HepG2 (cell line): ENCODE measurements at regions not wholly inside any gene's neighbourhood (a gene's known extent, or its start where the extent isn't known, plus 50 kb on each side); places are given as distances from the start of the nearest gene placed in this dataset.
A peak's percentile ranks its signal among the peaks of the same experiment; 100 is the strongest.

Experiments used
- ATAC-seq: fragments of 200-7000 bp; cut with Tn5 transposase; 3 replicates; pipeline ENCODE4 v1.9.1; 2020; ENCODE audit warnings: mild to moderate bottlenecking, moderate library complexity
- BruUV-seq: library from RNA; stranded (reverse); fragments of 400-500 nt; replicated peaks from 2 replicates; lab custom pipeline; 2021; lab: Mats Ljungman, UMichigan
- CTCF ChIA-PET: fragments of 300-600 bp; formaldehyde crosslinking; extraction: SDS; loops from one replicate; lab custom pipeline; 2021; ENCODE audit warnings: low total read pairs, inconsistent platforms, low intra/inter-chr PET ratio; lab: Yijun Ruan, JAX
- POLR2A ChIA-PET: fragments of 350-600 bp; sonication (Branson Sonifier 250); formaldehyde crosslinking; loops from one replicate; lab custom pipeline; 2020; ENCODE audit warnings: antibody characterized with exemption, inconsistent platforms; lab: Yijun Ruan, JAX
- DNase-seq: peaks from one replicate; pipeline ENCODE4 v3.0.0-alpha.2; 2015; ENCODE audit warnings: low spot score
- FAIRE-seq: peaks from 3 replicates; lab custom pipeline; 2011; peaks lifted over from hg19 to GRCh38; lab: Jason Lieb, UNC
- H2AFZ ChIP-seq: one replicate; pipeline ENCODE4 v1.6.1; 2011; ENCODE audit warnings: low read length, inconsistent platforms
- H3K27ac ChIP-seq: fragments of 300-600 bp; 3 replicates; pipeline ENCODE4 v1.8.0; 2011; ENCODE audit warnings: mixed run types, mild to moderate bottlenecking, mixed read lengths, low read length, inconsistent platforms; ENCODE audit not compliant: insufficient read depth; ENCODE audit errors: extremely low read length
- H3K27me3 ChIP-seq, 2 experiments: fragments of 200-600 bp in 1 of 2; 2 replicates in 1 of 2; 3 replicates in 1 of 2; pipeline versions ENCODE4 v1.6.0 to v1.8.0; 2011; ENCODE audit warnings: low read length in 2 of 2, mild to moderate bottlenecking in 2 of 2, moderate library complexity in 2 of 2, inconsistent platforms in 1 of 2; ENCODE audit not compliant: insufficient read depth in 2 of 2, control insufficient read depth in 1 of 2
- H3K36me3 ChIP-seq, 2 experiments: fragments of 200-600 bp in 1 of 2; replicated peaks in 1 of 2; 2 replicates in 1 of 2; 3 replicates in 1 of 2; pipeline versions ENCODE4 v1.5.1 to v1.8.0; 2011; ENCODE audit warnings: low read length in 2 of 2, inconsistent platforms in 1 of 2; ENCODE audit not compliant: insufficient read depth in 2 of 2, control insufficient read depth in 1 of 2
- H3K4me1 ChIP-seq: 2 replicates; pipeline ENCODE4 v1.5.1; 2012; ENCODE audit warnings: low read length, inconsistent platforms; ENCODE audit not compliant: insufficient read depth
- H3K4me2 ChIP-seq: 2 replicates; pipeline ENCODE4 v1.6.0; 2011; ENCODE audit warnings: low read depth, low read length, inconsistent platforms
- H3K4me3 ChIP-seq, 3 experiments: fragments of 200-600 bp in 1 of 3; sonication (generic), shearing (Covaris generic) in 1 of 3; replicated peaks in 1 of 3; 2 replicates each; pipeline ENCODE4 v1.5.1; 2011 to 2016; ENCODE audit warnings: low read length in 3 of 3, inconsistent platforms in 2 of 3, low read depth in 2 of 3, mild to moderate bottlenecking in 2 of 3, control low read depth in 1 of 3, mixed read lengths in 1 of 3; ENCODE audit not compliant: insufficient read depth in 1 of 3
- H3K79me2 ChIP-seq: one replicate; pipeline ENCODE4 v1.6.1; 2011; ENCODE audit warnings: low read length, inconsistent platforms; ENCODE audit not compliant: insufficient read depth
- H3K9ac ChIP-seq: 2 replicates; pipeline ENCODE4 v1.6.0; 2011; ENCODE audit warnings: mild to moderate bottlenecking, low read depth, low read length, inconsistent platforms; ENCODE audit not compliant: insufficient read depth
- H3K9me3 ChIP-seq: 2 replicates; pipeline ENCODE4 v1.5.1; 2012; ENCODE audit warnings: mild to moderate bottlenecking, low read length
- H4K20me1 ChIP-seq: 2 replicates; pipeline ENCODE4 v1.6.0; 2011; ENCODE audit warnings: inconsistent platforms, mild to moderate bottlenecking, low read length, moderate library complexity; ENCODE audit not compliant: insufficient read depth
- ATF7 ChIP-seq, 2 experiments: fragments of 450-650 bp in 1 of 2; sonication (generic) in 1 of 2; formaldehyde crosslinking in 1 of 2; IDR thresholded peaks; 2 replicates each; pipeline versions ENCODE4 v1.4.0 to v1.6.1; 2016 to 2020; ENCODE audit warnings: antibody characterized with exemption in 1 of 2, mild to moderate bottlenecking in 1 of 2, missing genetic modification reagents in 1 of 2
- ISX ChIP-seq: sonication (generic); formaldehyde crosslinking; conservative IDR thresholded peaks from 2 replicates; pipeline ENCODE4 v1.5.0; 2020; ENCODE audit warnings: missing genetic modification reagents
- NCOA5 ChIP-seq: sonication (generic); formaldehyde crosslinking; IDR thresholded peaks from 2 replicates; pipeline ENCODE4 v1.4.0; 2020; ENCODE audit warnings: missing genetic modification reagents
- POLR2AphosphoS5 ChIP-seq: IDR thresholded peaks from 2 replicates; pipeline ENCODE4 v1.6.1; 2012; ENCODE audit warnings: low read depth, low read length
- XRCC5 ChIP-seq: fragments of 200-400 bp; formaldehyde crosslinking; optimal IDR thresholded peaks from 2 replicates; pipeline ENCODE3; 2017; ENCODE audit warnings: mild to moderate bottlenecking, low read length
- ZNF768 ChIP-seq: sonication (generic); formaldehyde crosslinking; IDR thresholded peaks from 2 replicates; pipeline ENCODE4 v1.4.0; 2020; ENCODE audit warnings: missing genetic modification reagents
- WGBS: methylation state at CpG from one replicate; pipeline ENCODE4 v1.1.6; 2017; ENCODE audit warnings: low lambda C conversion rate; 5-methylcytosine and 5-hydroxymethylcytosine counted together
- in situ Hi-C: cut with HindIII; loops from 2 replicates; pipeline ENCODE4 v1.10.0; 2017; ENCODE audit warnings: low pct_unique_long_range_greater_than_20kb; ENCODE audit not compliant: extremely low pct_ligation_motif_present
- intact Hi-C: fragments of 100-400 bp; cut with micrococcal nuclease; formaldehyde crosslinking; loops from one replicate; pipeline ENCODE4 v1.10.0; 2022; ENCODE audit not compliant: unreplicated experiment

DNA sequence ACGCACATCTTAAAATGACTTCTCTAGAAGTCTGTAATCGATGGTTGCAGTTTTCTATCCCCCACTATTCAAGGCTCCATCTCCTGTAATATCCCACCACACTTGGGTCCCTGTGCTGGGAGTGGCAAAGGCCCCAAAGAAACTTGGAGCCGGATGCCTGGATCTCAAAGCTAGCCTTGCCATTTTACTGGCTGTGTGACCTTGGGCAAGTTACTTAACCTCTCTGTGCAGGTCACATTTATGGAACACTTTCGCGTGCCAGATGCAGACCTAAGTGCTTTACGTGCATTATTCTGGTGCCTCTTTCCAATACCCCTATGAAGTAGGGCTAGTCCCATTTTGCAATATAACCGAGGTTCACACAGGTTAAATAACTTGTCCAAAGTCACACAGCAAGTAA is 151.8 kb upstream of the PRMT8 start:
- peaks cover 41% of the 10 kb centered on the region for H3K4me1 ChIP-seq
- no peaks in the 10 kb centered on the region for H3K79me2 ChIP-seq
- ChIA-PET POLR2A (no interaction called here), CTCF (no interaction called here)
- ATAC-seq (no peak), FAIRE-seq (no peak), DNase-seq (no peak)
- H3K36me3 ChIP-seq: no peaks in the 10 kb centered on the region
- no peaks in the 10 kb centered on the region for H4K20me1 ChIP-seq
- H3K27me3 ChIP-seq: peaks cover 2 to 47% of the 10 kb centered on the region in 2 experiments; a peak in 3 of 5 replicates
- no TSS peak for BruUV-seq
- WGBS: 63% methylated on average over 7 of the region's 7 CpGs
- H3K27ac ChIP-seq: no peak overlapping the region
- H3K9me3 ChIP-seq: no peaks in the 10 kb centered on the region
- no peak overlapping the region for H2AFZ ChIP-seq
- H3K9ac ChIP-seq: no peak overlapping the region
- intact Hi-C loops (no loop called here), in situ Hi-C loops (no loop called here)
- TF ChIP-seq ZNF768 (CRISPR knock-in tag): peak; percentile 87
- TF ChIP-seq ISX (CRISPR knock-in tag): no peak
- no peak overlapping the region for H3K4me3 ChIP-seq
- H3K4me2 ChIP-seq: no peak overlapping the region

DNA sequence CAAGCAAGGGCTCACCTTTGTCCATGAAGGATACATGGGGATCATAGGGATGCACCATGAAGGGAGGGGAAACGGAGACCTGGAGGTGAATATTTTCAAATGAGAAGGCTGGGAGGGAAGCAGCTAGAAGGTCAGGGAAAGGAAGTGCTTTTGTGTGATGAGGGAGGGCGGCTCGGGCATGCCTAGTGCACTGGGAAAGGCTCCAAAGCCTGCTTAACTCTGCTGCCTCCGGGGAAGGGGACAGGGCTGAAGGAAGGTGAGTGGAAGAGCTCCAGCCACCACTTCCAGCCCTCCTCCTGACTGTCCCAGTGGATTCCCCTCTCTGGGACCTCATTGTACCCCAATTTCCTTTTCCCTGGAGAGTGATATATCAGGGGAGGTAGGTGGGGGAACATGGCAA is 149.4 kb upstream of the PRMT8 start:
- H3K4me2 ChIP-seq: no peak overlapping the region
- in situ Hi-C loops: no loop called here
- no peak overlapping the region for H2AFZ ChIP-seq
- H3K9ac ChIP-seq: no peak overlapping the region
- WGBS: 0% methylated on average over 4 of the region's 4 CpGs
- H3K27me3 ChIP-seq: peaks cover 2 to 43% of the 10 kb centered on the region in 2 experiments; a peak in 3 of 5 replicates
- H3K9me3 ChIP-seq: no peaks in the 10 kb centered on the region
- H3K4me3 ChIP-seq: no peak overlapping the region
- intact Hi-C loops: no loop called here
- no peak for FAIRE-seq
- TF ChIP-seq ATF7 (IDR thresholded peaks at IDR 0.05): no peak
- TF ChIP-seq ATF7 (CRISPR knock-in tag; IDR thresholded peaks at IDR 0.05): no peak
- no peak for TF ChIP-seq POLR2AphosphoS5
- TF ChIP-seq XRCC5: no peak
- no peak for TF ChIP-seq NCOA5 (CRISPR knock-in tag)
- TF ChIP-seq, all 625 proteins: peak for 0
- Histone ChIP-seq H3K27ac (no peak overlapping the region), H4K20me1 (no peaks in the 10 kb centered on the region), H3K36me3 (no peaks in the 10 kb centered on the region), H3K79me2 (no peaks in the 10 kb centered on the region), H3K4me1 (peaks cover 18% of the 10 kb centered on the region)
- ChIA-PET CTCF (no interaction called here), POLR2A (no interaction called here)
- DNase-seq (no peak), ATAC-seq (no peak)
- no TSS peak for BruUV-seq
